ENCODE measurements at regions not wholly inside any gene's neighbourhood (a gene's known extent, or its start where the extent isn't known, plus 50 kb on each side); places are given as distances from the start of the nearest gene placed in this dataset.

GRCh38 chr6:21462519-21462852 is 131.1 kb upstream of the SOX4 start:
- Histone ChIP-seq H3K9me3 (ENCODE audit: control insufficient read depth, insufficient read depth, low read depth, low read length) (no peaks in the 10 kb centered on the region), H3K36me3 (ENCODE audit: control insufficient read depth in 2 of 2, insufficient read depth in 1 of 2, low read length in 2 of 2) (no peaks in the 10 kb centered on the region), H3K27ac (ENCODE audit: extremely low read depth, low read depth, low read length) (no peak overlapping the region), H3K4me1 (ENCODE audit: control insufficient read depth, insufficient read depth, low read length) (no peaks in the 10 kb centered on the region), H3K4me3 (ENCODE audit: low read depth, low read length) (no peak overlapping the region)
- no peak for TF ChIP-seq ZNF654 (tag by site-specific recombination; IDR thresholded peaks at IDR 0.05; ENCODE audit: low read depth)
- TF ChIP-seq KLF1 (tag by site-specific recombination; IDR thresholded peaks at IDR 0.05), result no peak
- no peak for TF ChIP-seq HOXA7 (CRISPR knock-in tag; IDR thresholded peaks at IDR 0.05; ENCODE audit: borderline replicate concordance)
- no peak for TF ChIP-seq ZNF692 (tag by site-specific recombination; IDR thresholded peaks at IDR 0.05)
- no peak for TF ChIP-seq ZNF10 (tag by site-specific recombination; IDR thresholded peaks at IDR 0.05)
- no peak for TF ChIP-seq ZBTB7A (tag by site-specific recombination; IDR thresholded peaks at IDR 0.05; ENCODE audit: low read depth)
- no peak for TF ChIP-seq ZNF157 (tag by site-specific recombination; IDR thresholded peaks at IDR 0.05)
- TF ChIP-seq SETDB1 (IDR thresholded peaks at IDR 0.05; ENCODE audit: insufficient read length, low read length), result no peak
- TF ChIP-seq ZNF48 (tag by site-specific recombination; IDR thresholded peaks at IDR 0.05), result no peak
- TF ChIP-seq ZSCAN16 (tag by site-specific recombination; IDR thresholded peaks at IDR 0.05), result no peak
- TF ChIP-seq ZNF248 (tag by site-specific recombination; IDR thresholded peaks at IDR 0.05), result no peak
- TF ChIP-seq ZNF280D (tag by site-specific recombination; IDR thresholded peaks at IDR 0.05), result no peak
- TF ChIP-seq ZBTB17 (tag by site-specific recombination; IDR thresholded peaks at IDR 0.05), result no peak
- TF ChIP-seq ZNF239 (tag by site-specific recombination; IDR thresholded peaks at IDR 0.05), result no peak
- TF ChIP-seq, protein P1, sequence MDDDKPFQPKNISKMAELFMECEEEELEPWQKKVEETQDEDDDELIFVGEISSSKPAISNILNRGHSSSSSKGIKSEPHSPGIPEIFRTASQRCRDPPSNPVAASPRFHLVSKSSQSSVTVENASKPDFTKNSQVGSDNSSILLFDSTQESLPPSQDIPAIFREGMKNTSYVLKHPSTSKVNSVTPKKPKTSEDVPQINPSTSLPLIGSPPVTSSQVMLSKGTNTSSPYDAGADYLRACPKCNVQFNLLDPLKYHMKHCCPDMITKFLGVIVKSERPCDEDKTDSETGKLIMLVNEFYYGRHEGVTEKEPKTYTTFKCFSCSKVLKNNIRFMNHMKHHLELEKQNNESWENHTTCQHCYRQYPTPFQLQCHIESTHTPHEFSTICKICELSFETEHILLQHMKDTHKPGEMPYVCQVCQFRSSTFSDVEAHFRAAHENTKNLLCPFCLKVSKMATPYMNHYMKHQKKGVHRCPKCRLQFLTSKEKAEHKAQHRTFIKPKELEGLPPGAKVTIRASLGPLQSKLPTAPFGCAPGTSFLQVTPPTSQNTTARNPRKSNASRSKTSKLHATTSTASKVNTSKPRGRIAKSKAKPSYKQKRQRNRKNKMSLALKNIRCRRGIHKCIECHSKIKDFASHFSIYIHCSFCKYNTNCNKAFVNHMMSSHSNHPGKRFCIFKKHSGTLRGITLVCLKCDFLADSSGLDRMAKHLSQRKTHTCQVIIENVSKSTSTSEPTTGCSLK (tag by site-specific recombination; IDR thresholded peaks at IDR 0.05), result no peak
- POLR2A ChIA-PET, result interaction anchor here (0.8 kb wide), 1 partner anchor 38 kb away, joined by 3 read pairs; no protein-coding TSS in a partner anchor
- CTCF ChIA-PET, result no interaction called here

- H3K36me3 ChIP-seq (ENCODE audit: control insufficient read depth in 2 of 2, insufficient read depth in 1 of 2, low read length in 2 of 2), result no peaks in the 10 kb centered on the region
- TF ChIP-seq OVOL3 (tag by site-specific recombination; IDR thresholded peaks at IDR 0.05) (no peak), KLF7 (tag by site-specific recombination; IDR thresholded peaks at IDR 0.05; ENCODE audit: borderline replicate concordance) (no peak), SCRT2 (tag by site-specific recombination; IDR thresholded peaks at IDR 0.05) (no peak), ZEB2 (tag by site-specific recombination; IDR thresholded peaks at IDR 0.05) (no peak), ZNF544 (tag by site-specific recombination; IDR thresholded peaks at IDR 0.05) (no peak), KLF1 (tag by site-specific recombination; IDR thresholded peaks at IDR 0.05) (no peak), MEIS1 (CRISPR knock-in tag; IDR thresholded peaks at IDR 0.05; ENCODE audit: borderline replicate concordance) (no peak), ZNF639 (tag by site-specific recombination; IDR thresholded peaks at IDR 0.05) (no peak), ZFHX2 (tag by site-specific recombination; conservative IDR thresholded peaks at IDR 0.05) (no peak), ZNF112 (tag by site-specific recombination; IDR thresholded peaks at IDR 0.05) (no peak), ZFP3 (tag by site-specific recombination; IDR thresholded peaks at IDR 0.05; ENCODE audit: low read depth) (no peak), ZNF37A (tag by site-specific recombination; IDR thresholded peaks at IDR 0.05) (no peak), ZNF10 (tag by site-specific recombination; IDR thresholded peaks at IDR 0.05) (no peak), SALL2 (tag by site-specific recombination; IDR thresholded peaks at IDR 0.05; ENCODE audit: borderline replicate concordance) (no peak), ZNF664 (tag by site-specific recombination; IDR thresholded peaks at IDR 0.05) (no peak), ZNF140 (tag by site-specific recombination; IDR thresholded peaks at IDR 0.05) (no peak), SCRT1 (tag by site-specific recombination; IDR thresholded peaks at IDR 0.05; ENCODE audit: borderline replicate concordance) (no peak), ZNF560 (tag by site-specific recombination; IDR thresholded peaks at IDR 0.05; ENCODE audit: borderline replicate concordance) (no peak)
- no peaks in the 10 kb centered on the region for H3K9me3 ChIP-seq (ENCODE audit: control insufficient read depth, insufficient read depth, low read depth, low read length)
- peaks cover 4% of the 10 kb centered on the region; the same call in 1 of the 2 replicates for H3K4me1 ChIP-seq (ENCODE audit: control insufficient read depth, insufficient read depth, low read length)
- H3K27ac ChIP-seq (ENCODE audit: extremely low read depth, low read depth, low read length), result no peak overlapping the region
- ChIA-PET POLR2A (no interaction called here), CTCF (interaction anchor here (0.5 kb wide), 1 partner anchor 10 kb away, joined by 3 read pairs; no protein-coding TSS in a partner anchor)
- no peak overlapping the region for H3K4me3 ChIP-seq (ENCODE audit: low read depth, low read length)
Observed at GRCh38 chr6:21467091-21467490, 126.5 kb upstream of the SOX4 start.
